HL-60 (cell line): ENCODE measurements at regions not wholly inside any gene's neighbourhood (a gene's known extent, or its start where the extent isn't known, plus 50 kb on each side); places are given as distances from the start of the nearest gene placed in this dataset.

Experiments
- DNase-seq, 2 experiments: peaks; one replicate each; pipeline ENCODE4 v3.0.0-alpha.2; 2010 to 2020; ENCODE audit warnings: low read depth in 1 of 2, low spot score in 1 of 2
- H3K27ac ChIP-seq: fragments of 250-450 bp; sonication (Bioruptor Pico); replicated peaks from 2 replicates; pipeline ENCODE4 v1.5.1; 2020; ENCODE audit warnings: mild to moderate bottlenecking, moderate library complexity
- H3K27me3 ChIP-seq: fragments of 250-450 bp; sonication (Bioruptor Pico); 2 replicates; pipeline ENCODE4 v1.5.1; 2021; ENCODE audit warnings: mild to moderate bottlenecking, moderate library complexity; ENCODE audit not compliant: insufficient read depth, poor library complexity, severe bottlenecking
- H3K4me3 ChIP-seq: replicated peaks from 2 replicates; pipeline ENCODE4 v1.5.1; 2011; ENCODE audit warnings: mild to moderate bottlenecking, control low read depth, low read length; ENCODE audit not compliant: insufficient read depth
- CTCF ChIP-seq: IDR thresholded peaks from one replicate; pipeline ENCODE4 v1.5.1; 2011; ENCODE audit warnings: low read length, control low read depth, inconsistent platforms; ENCODE audit not compliant: insufficient read depth
- GABPA ChIP-seq: IDR thresholded peaks from 2 replicates; pipeline ENCODE4 v1.6.1; 2012; ENCODE audit warnings: low read depth
- POLR2AphosphoS5 ChIP-seq: IDR thresholded peaks from 2 replicates; pipeline ENCODE4 v1.6.1; 2012; ENCODE audit warnings: low read depth
- SPI1 ChIP-seq: IDR thresholded peaks from 2 replicates; pipeline ENCODE4 v1.6.1; 2012; ENCODE audit warnings: low read depth, mild to moderate bottlenecking, borderline replicate concordance
- TF ChIP-seq, protein P1 (sequence below): IDR thresholded peaks from 2 replicates; pipeline ENCODE4 v1.6.1; 2012; ENCODE audit warnings: low read depth; ENCODE audit not compliant: insufficient replicate concordance

DNA sequence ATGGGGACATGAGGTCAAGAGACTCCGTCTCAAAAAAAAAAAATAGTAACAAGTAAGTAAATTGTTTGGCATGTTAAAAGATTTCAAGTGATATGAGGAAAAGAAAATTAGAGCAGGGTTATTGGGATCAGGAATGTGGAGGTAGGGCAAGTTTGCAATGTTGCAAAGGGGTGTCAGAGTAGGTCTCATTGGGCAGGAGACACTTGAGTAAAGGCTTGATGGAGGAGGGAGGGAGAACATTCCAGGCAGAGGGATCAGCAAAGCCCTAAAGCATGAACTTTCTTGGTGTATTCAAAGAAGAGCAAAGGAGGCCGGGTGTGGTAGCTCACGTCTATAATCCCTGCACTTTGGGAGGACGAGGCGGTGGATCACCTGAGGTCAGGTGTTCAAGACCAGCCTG lies 87.1 kb upstream of the HAND1 start:
- no peak overlapping the region for H3K4me3 ChIP-seq
- no peak for DNase-seq
- TF ChIP-seq, protein P1, sequence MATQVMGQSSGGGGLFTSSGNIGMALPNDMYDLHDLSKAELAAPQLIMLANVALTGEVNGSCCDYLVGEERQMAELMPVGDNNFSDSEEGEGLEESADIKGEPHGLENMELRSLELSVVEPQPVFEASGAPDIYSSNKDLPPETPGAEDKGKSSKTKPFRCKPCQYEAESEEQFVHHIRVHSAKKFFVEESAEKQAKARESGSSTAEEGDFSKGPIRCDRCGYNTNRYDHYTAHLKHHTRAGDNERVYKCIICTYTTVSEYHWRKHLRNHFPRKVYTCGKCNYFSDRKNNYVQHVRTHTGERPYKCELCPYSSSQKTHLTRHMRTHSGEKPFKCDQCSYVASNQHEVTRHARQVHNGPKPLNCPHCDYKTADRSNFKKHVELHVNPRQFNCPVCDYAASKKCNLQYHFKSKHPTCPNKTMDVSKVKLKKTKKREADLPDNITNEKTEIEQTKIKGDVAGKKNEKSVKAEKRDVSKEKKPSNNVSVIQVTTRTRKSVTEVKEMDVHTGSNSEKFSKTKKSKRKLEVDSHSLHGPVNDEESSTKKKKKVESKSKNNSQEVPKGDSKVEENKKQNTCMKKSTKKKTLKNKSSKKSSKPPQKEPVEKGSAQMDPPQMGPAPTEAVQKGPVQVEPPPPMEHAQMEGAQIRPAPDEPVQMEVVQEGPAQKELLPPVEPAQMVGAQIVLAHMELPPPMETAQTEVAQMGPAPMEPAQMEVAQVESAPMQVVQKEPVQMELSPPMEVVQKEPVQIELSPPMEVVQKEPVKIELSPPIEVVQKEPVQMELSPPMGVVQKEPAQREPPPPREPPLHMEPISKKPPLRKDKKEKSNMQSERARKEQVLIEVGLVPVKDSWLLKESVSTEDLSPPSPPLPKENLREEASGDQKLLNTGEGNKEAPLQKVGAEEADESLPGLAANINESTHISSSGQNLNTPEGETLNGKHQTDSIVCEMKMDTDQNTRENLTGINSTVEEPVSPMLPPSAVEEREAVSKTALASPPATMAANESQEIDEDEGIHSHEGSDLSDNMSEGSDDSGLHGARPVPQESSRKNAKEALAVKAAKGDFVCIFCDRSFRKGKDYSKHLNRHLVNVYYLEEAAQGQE, result no peak
- TF ChIP-seq GABPA (no peak), CTCF (no peak), POLR2AphosphoS5 (no peak), SPI1 (no peak)
- no peaks in the 10 kb centered on the region for H3K27me3 ChIP-seq
- H3K27ac ChIP-seq, result no peak overlapping the region

DNA sequence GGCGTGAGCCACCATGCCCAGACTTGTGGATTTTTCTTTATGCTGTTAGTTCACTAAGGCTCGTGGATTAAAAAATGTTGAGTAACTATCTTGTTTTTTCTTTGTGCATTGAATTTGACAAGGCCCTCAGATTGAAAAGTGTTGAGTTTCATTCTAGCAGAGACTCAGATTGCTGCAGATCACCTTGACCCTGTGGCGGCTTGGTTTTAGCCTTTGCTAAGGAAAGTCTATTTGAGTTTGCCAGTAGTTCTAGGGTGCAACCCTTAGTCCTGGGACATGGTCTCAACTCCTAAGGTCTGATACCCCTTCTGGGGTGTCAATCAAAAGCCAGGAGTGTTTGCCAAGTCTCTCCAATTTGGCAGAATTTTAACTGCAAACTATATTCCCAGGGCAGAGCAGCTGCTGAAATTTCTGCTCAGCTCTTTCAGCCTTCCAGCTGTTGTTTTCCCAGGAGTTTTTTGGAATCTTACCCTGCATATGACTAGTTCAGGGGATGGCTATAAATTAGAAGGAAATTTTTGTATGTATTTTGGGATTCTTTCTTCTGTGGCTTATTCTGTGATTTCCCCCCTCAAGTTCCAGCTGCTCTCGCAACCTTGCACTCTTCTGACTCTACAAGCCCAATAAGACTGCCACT lies 84.3 kb upstream of the HAND1 start:
- no peak overlapping the region for H3K27ac ChIP-seq
- no peak overlapping the region for H3K4me3 ChIP-seq
- no peaks in the 10 kb centered on the region for H3K27me3 ChIP-seq
- TF ChIP-seq POLR2AphosphoS5 (no peak), GABPA (no peak), CTCF (no peak), SPI1 (no peak)
- TF ChIP-seq, protein P1, result no peak
- no peak for DNase-seq

- H3K4me3 ChIP-seq, result no peak overlapping the region
- H3K27ac ChIP-seq, result no peak overlapping the region
- no peak for DNase-seq
- H3K27me3 ChIP-seq, result no peaks in the 10 kb centered on the region
- TF ChIP-seq, protein P1, result no peak
These were observed 81.6 kb upstream of the HAND1 start for GRCh38 chr5:154559398-154560276.
